SU-DHL-6 (cell line): ENCODE measurements at regions not wholly inside any gene's neighbourhood (a gene's known extent, or its start where the extent isn't known, plus 50 kb on each side); places are given as distances from the start of the nearest gene placed in this dataset.

ENCODE experiments used
- H2AFZ ChIP-seq: fragments of 200-600 bp; sonication (generic); 2 replicates; pipeline ENCODE4 v1.6.1; 2014; ENCODE audit warnings: low read depth, mild to moderate bottlenecking, moderate library complexity, mixed read lengths, antibody characterized with exemption, low read length; ENCODE audit not compliant: severe bottlenecking
- H3F3A ChIP-seq: fragments of 200-600 bp; shearing (Covaris generic); 2 replicates; pipeline ENCODE4 v1.6.0; 2016; ENCODE audit warnings: antibody characterized with exemption, mild to moderate bottlenecking; ENCODE audit not compliant: insufficient read depth
- H3K27ac ChIP-seq: fragments of 200-600 bp; sonication (generic); 2 replicates; pipeline ENCODE4 v1.5.1; 2016; ENCODE audit warnings: low read depth, mild to moderate bottlenecking, low read length, moderate library complexity, mixed read lengths
- H3K27me3 ChIP-seq: fragments of 200-600 bp; sonication (generic), shearing (Covaris generic); 2 replicates; pipeline ENCODE4 v1.6.0; 2014; ENCODE audit warnings: mild to moderate bottlenecking, low read length
- H3K36me3 ChIP-seq: fragments of 200-600 bp; sonication (generic); 2 replicates; pipeline ENCODE4 v1.6.1; 2014; ENCODE audit warnings: mild to moderate bottlenecking, low read length, mixed read lengths
- H3K4me2 ChIP-seq: fragments of 300-600, 200-600 bp; shearing (Covaris generic), sonication (generic); 2 replicates; pipeline ENCODE4 v1.6.0; 2014; ENCODE audit warnings: low read length, low read depth, mild to moderate bottlenecking; ENCODE audit not compliant: poor library complexity, severe bottlenecking
- H3K4me3 ChIP-seq: fragments of 200-600 bp; sonication (generic); 2 replicates; pipeline ENCODE4 v1.5.1; 2014; ENCODE audit warnings: antibody characterized with exemption, low read length, mild to moderate bottlenecking, mixed read lengths; ENCODE audit not compliant: insufficient read depth, poor library complexity, severe bottlenecking
- H3K79me2 ChIP-seq: fragments of 200-600 bp; sonication (generic); 2 replicates; pipeline ENCODE4 v1.6.1; 2014; ENCODE audit warnings: mild to moderate bottlenecking, low read length, moderate library complexity; ENCODE audit not compliant: insufficient read depth
- H3K9ac ChIP-seq: fragments of 200-600 bp; sonication (generic); 2 replicates; pipeline ENCODE4 v1.7.0; 2014; ENCODE audit warnings: mild to moderate bottlenecking, low read length
- H3K9me2 ChIP-seq: fragments of 200-600 bp; sonication (generic); replicated peaks from 2 replicates; pipeline ENCODE4 v1.6.1; 2014; ENCODE audit warnings: low read length; ENCODE audit not compliant: insufficient read depth
- H3K9me3 ChIP-seq: fragments of 200-600 bp; sonication (generic); 2 replicates; pipeline ENCODE4 v1.6.1; 2014; ENCODE audit warnings: low read length, mixed read lengths; ENCODE audit not compliant: insufficient read depth
- H4K20me1 ChIP-seq: fragments of 200-600 bp; sonication (generic); 2 replicates; pipeline ENCODE4 v1.6.1; 2014; ENCODE audit warnings: low read depth, mild to moderate bottlenecking, antibody characterized with exemption, low read length, moderate library complexity, mixed read lengths
- EZH2phosphoT487 ChIP-seq: fragments of 200-600 bp; sonication (generic), shearing (Covaris generic); conservative IDR thresholded peaks from 2 replicates; pipeline ENCODE4 v1.6.1; 2018; ENCODE audit warnings: mild to moderate bottlenecking, antibody characterized with exemption, low read length, moderate library complexity, mixed read lengths
- TF ChIP-seq, protein P1 (sequence below): fragments of 200-600 bp; sonication (generic); IDR thresholded peaks from one replicate; pipeline ENCODE4 v1.5.1; 2017; ENCODE audit warnings: antibody characterized with exemption, mild to moderate bottlenecking, low read length, moderate library complexity; ENCODE audit not compliant: insufficient read depth, poor library complexity, severe bottlenecking

DNA sequence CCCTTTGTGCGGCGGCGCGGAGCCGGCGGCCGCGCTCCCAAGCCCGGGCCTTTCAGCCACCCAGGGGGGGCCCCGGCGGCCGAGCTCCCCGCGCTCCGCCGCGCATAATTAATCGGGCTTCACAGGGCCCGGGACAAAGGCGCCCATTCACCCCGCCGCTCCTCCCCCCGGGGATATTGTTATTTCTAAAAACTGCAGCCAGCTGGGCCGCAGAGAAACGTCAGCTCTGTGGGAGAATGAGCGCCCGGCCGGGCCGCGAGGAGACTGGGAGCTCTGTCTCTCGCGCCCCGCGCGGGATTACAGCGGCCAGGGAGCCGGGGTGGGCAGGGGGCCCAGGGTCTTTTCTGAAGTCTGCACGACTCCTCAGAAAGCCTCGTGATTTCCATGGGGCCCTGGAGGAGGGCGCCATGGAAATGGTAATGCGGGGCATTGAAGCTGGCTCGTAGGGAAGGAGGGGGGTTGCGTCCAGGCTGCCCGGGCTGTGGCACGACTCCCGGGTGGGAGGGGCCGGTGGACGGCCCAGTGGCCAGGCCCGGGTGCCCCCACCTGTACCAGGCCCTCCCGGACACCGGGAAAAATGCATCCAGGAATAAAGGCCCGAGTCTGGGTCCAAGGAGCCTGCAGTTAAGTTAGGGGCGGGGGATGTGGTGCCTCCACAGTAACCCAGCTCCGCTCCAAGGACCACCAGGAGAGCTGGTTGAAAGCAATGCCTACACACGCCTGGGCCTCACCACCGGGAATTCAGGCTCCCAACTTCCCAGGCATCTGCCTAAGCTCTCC lies 125.3 kb downstream of the ZFP36L2 start:
- Histone ChIP-seq H3K27ac (no peak overlapping the region), H4K20me1 (no peaks in the 10 kb centered on the region), H3K4me3 (no peak overlapping the region), H3F3A (no peaks in the 10 kb centered on the region), H3K9me2 (no peaks in the 10 kb centered on the region), H2AFZ (no peak overlapping the region), H3K36me3 (no peaks in the 10 kb centered on the region), H3K4me2 (no peak overlapping the region), H3K9me3 (no peaks in the 10 kb centered on the region), H3K79me2 (no peaks in the 10 kb centered on the region), H3K27me3 (no peaks in the 10 kb centered on the region), H3K9ac (no peak overlapping the region)
- TF ChIP-seq, protein P1, sequence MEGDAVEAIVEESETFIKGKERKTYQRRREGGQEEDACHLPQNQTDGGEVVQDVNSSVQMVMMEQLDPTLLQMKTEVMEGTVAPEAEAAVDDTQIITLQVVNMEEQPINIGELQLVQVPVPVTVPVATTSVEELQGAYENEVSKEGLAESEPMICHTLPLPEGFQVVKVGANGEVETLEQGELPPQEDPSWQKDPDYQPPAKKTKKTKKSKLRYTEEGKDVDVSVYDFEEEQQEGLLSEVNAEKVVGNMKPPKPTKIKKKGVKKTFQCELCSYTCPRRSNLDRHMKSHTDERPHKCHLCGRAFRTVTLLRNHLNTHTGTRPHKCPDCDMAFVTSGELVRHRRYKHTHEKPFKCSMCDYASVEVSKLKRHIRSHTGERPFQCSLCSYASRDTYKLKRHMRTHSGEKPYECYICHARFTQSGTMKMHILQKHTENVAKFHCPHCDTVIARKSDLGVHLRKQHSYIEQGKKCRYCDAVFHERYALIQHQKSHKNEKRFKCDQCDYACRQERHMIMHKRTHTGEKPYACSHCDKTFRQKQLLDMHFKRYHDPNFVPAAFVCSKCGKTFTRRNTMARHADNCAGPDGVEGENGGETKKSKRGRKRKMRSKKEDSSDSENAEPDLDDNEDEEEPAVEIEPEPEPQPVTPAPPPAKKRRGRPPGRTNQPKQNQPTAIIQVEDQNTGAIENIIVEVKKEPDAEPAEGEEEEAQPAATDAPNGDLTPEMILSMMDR = no peak
- TF ChIP-seq EZH2phosphoT487 = no peak

DNA sequence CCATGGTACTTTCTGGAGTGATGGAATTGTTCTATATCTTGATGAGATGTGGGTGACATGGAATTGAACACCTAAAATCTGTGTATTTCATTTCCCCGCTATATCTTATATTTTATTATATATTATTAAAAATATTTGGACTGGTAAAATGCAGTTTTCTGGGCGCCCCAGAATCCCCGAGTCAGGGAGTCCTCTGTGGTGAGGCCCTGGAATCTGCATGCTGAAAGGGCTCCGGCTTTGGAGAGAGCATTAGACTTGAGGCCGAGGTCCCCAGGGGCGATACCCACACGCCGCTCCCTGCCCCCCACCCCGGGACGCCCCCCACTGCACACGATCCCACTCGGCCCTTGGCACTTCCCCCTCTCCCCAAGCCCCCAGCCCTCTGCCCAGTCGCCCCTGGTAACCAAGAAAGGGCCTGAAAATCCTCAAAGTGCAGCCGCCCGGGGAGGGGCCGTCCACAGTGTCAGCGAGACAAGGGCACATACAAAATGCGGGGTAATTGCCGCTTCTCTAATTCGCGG lies 126.0 kb downstream of the ZFP36L2 start:
- Histone ChIP-seq H3F3A (no peaks in the 10 kb centered on the region), H3K27ac (no peak overlapping the region), H3K27me3 (no peaks in the 10 kb centered on the region), H3K79me2 (no peaks in the 10 kb centered on the region), H3K4me3 (no peak overlapping the region), H3K9me3 (no peaks in the 10 kb centered on the region), H2AFZ (no peak overlapping the region), H3K4me2 (no peak overlapping the region), H3K9me2 (no peaks in the 10 kb centered on the region), H4K20me1 (no peaks in the 10 kb centered on the region), H3K9ac (no peak overlapping the region), H3K36me3 (no peaks in the 10 kb centered on the region)
- TF ChIP-seq EZH2phosphoT487 = no peak
- TF ChIP-seq, protein P1 = no peak

DNA sequence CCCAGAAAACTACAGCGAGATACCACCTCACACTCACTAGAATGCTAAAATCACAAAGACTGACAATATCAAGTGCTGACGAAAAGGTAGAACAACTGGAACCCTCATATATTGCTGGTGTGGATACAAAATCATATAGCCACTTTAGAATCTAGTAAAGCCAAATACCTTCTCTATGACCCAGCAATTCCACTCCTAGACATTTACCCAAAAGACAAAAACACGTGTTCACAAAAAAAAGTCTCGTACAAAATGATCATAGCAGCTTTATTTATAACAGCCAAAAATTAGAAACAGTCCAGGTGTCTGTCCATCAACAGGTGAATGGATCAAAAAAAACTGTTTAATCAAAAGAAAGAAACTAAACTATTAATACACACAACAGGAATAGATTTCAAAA lies 126.6 kb downstream of the ZFP36L2 start:
- H3K36me3 ChIP-seq = no peaks in the 10 kb centered on the region
- no peak for TF ChIP-seq EZH2phosphoT487
- TF ChIP-seq, protein P1 = no peak
- H3K9me3 ChIP-seq = no peaks in the 10 kb centered on the region
- no peaks in the 10 kb centered on the region for H3K27me3 ChIP-seq
- H3K27ac ChIP-seq = no peak overlapping the region
- no peak overlapping the region for H3K4me3 ChIP-seq
- no peaks in the 10 kb centered on the region for H4K20me1 ChIP-seq
- no peaks in the 10 kb centered on the region for H3F3A ChIP-seq
- H3K9me2 ChIP-seq = no peaks in the 10 kb centered on the region
- H3K4me2 ChIP-seq = no peak overlapping the region
- no peaks in the 10 kb centered on the region for H3K79me2 ChIP-seq
- no peak overlapping the region for H2AFZ ChIP-seq
- no peak overlapping the region for H3K9ac ChIP-seq
